ENCODE measurements at regions not wholly inside any gene's neighbourhood (a gene's known extent, or its start where the extent isn't known, plus 50 kb on each side); places are given as distances from the start of the nearest gene placed in this dataset.

GRCh38 chr21:16563795-16564194, 834.0 kb downstream of the USP25 start:
- no peak for DNase-seq

GRCh38 chr21:16568244-16568643, 838.5 kb downstream of the USP25 start:
- DNase-seq: no peak

GRCh38 chr21:16568661-16569060, 838.9 kb downstream of the USP25 start:
- no peak for DNase-seq

GRCh38 chr21:16569679-16570078, 839.9 kb downstream of the USP25 start:
- no peak for DNase-seq

GRCh38 chr21:16570171-16570570, 840.4 kb downstream of the USP25 start:
- DNase-seq: no peak

- DNase-seq: no peak
Measured at GRCh38 chr21:16570856-16571255, 841.1 kb downstream of the USP25 start.

- no peak for DNase-seq
Measured at GRCh38 chr21:16571594-16571993, 841.8 kb downstream of the USP25 start.

- DNase-seq: no peak
Measured at GRCh38 chr21:16572032-16572431, 842.2 kb downstream of the USP25 start.

- DNase-seq: no peak
Measured at GRCh38 chr21:16573578-16573977, 843.8 kb downstream of the USP25 start.

GRCh38 chr21:16577975-16578374, 848.2 kb downstream of the USP25 start:
- DNase-seq: no peak

- no peak for DNase-seq
Measured at GRCh38 chr21:16578912-16579311, 849.1 kb downstream of the USP25 start.

- no peak for DNase-seq
Measured at GRCh38 chr21:16579538-16579937, 849.8 kb downstream of the USP25 start.

GRCh38 chr21:16580661-16581060, 850.9 kb downstream of the USP25 start:
- no peak for DNase-seq

GRCh38 chr21:16583556-16583955, 853.8 kb downstream of the USP25 start:
- no peak for DNase-seq

- no peak for DNase-seq
Measured at GRCh38 chr21:16584756-16585155, 855.0 kb downstream of the USP25 start.

- DNase-seq: no peak
Measured at GRCh38 chr21:16585896-16586295, 856.1 kb downstream of the USP25 start.

- DNase-seq: no peak
Measured at GRCh38 chr21:16587141-16587581, 857.4 kb downstream of the USP25 start.

GRCh38 chr21:16587681-16588375, 858.0 kb downstream of the USP25 start:
- DNase-seq: no peak

- no peak for DNase-seq
Measured at GRCh38 chr21:16588433-16588860, 858.7 kb downstream of the USP25 start.

- DNase-seq: no peak
Measured at GRCh38 chr21:16589006-16589898, 859.5 kb downstream of the USP25 start.

GRCh38 chr21:16590186-16590585, 860.4 kb downstream of the USP25 start:
- no peak for DNase-seq

GRCh38 chr21:16590641-16591292, 861.0 kb downstream of the USP25 start:
- no peak for DNase-seq

- no peak for DNase-seq
Measured at GRCh38 chr21:16592381-16592780, 862.6 kb downstream of the USP25 start.

- DNase-seq: no peak
Measured at GRCh38 chr21:16594191-16594590, 864.4 kb downstream of the USP25 start.
